ENCODE measurements at regions not wholly inside any gene's neighbourhood (a gene's known extent, or its start where the extent isn't known, plus 50 kb on each side); places are given as distances from the start of the nearest gene placed in this dataset.

DNA sequence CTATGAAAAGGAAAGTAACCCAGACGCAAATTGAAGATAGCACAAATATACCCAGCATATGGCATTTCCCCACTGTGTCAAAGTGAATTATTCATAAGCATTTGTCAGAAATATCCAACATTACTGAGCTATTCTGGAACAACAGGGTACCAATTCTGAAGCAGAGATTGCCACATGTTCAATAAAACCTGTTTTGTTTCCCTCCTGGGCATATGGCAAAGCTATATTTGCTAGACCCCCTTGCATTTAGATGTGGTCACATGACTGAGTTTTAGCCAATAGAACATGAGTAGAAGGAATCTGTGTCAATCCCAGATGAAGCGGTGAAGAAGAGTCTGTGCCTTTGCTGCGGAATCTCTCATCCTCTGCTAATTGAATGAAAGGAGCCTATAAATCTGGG lies 296.4 kb upstream of the DLGAP1 start:
- ChIA-PET POLR2A (no interaction called here), CTCF (no interaction called here)
- no peak overlapping the region for H3K4me3 Mint-ChIP-seq
- intact Hi-C loops (cut with micrococcal nuclease): no loop called here
- H3K4me1 Mint-ChIP-seq (ENCODE audit: low read depth): no peaks in the 10 kb centered on the region
- DNase-seq: no peak
- H3K36me3 Mint-ChIP-seq (ENCODE audit: low read depth): no peaks in the 10 kb centered on the region
- TF ChIP-seq, protein P1, sequence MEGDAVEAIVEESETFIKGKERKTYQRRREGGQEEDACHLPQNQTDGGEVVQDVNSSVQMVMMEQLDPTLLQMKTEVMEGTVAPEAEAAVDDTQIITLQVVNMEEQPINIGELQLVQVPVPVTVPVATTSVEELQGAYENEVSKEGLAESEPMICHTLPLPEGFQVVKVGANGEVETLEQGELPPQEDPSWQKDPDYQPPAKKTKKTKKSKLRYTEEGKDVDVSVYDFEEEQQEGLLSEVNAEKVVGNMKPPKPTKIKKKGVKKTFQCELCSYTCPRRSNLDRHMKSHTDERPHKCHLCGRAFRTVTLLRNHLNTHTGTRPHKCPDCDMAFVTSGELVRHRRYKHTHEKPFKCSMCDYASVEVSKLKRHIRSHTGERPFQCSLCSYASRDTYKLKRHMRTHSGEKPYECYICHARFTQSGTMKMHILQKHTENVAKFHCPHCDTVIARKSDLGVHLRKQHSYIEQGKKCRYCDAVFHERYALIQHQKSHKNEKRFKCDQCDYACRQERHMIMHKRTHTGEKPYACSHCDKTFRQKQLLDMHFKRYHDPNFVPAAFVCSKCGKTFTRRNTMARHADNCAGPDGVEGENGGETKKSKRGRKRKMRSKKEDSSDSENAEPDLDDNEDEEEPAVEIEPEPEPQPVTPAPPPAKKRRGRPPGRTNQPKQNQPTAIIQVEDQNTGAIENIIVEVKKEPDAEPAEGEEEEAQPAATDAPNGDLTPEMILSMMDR (IDR thresholded peaks at IDR 0.05): no peak
- ATAC-seq: no peak
- no peaks in the 10 kb centered on the region for H3K27me3 Mint-ChIP-seq
- peaks cover 7% of the 10 kb centered on the region for H3K9me3 Mint-ChIP-seq
- no peak overlapping the region for H3K27ac Mint-ChIP-seq

DNA sequence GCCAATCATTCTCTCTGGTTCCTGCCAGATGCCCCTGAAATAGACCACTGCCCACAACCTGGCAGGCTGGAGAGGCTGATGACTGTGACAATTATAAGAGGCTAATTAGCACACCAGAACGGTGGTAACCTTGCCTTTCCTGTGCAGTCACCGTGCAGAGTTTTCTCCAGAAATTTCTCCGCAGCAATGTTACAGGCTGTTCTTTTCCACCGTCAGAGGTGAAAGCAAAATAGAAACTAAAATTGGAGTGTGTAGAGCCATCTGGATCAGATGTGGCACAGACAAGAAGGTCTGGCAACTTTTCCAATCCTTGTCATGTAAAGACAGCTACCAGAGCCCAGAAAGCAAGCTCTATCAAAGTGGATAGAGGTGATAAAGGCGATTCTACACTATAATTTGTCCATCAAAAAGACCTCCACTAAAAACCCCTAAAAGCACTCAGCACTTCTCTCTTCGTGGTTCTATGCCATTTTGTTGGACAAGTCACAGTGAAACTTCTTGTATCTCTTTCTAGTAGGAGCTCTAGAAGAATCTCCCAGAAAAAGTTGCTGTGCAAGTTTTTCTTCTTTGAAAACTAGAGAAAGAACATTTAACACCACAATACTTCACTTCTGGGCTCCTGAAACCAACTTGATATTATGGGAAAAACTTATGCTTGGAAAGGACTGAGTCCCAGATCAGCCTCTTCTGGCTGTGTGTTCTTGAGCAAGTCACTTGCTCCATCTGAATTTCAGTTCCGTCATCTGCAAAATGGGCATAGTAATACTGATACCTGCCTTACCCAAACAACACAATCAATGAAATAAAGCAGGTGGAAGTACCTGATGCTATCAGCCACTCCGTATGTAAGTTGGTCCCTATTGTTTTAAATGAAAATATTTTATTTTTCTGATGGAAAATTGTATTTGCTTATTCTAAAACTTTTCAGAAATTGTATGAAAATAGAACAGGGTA lies 295.6 kb upstream of the DLGAP1 start:
- ChIA-PET POLR2A (no interaction called here), CTCF (interaction anchor here (0.8 kb wide), 1 partner anchor 273 kb away, joined by 3 read pairs; no protein-coding TSS in a partner anchor)
- Mint-ChIP-seq H3K27me3 (no peaks in the 10 kb centered on the region), H3K27ac (no peak overlapping the region), H3K9me3 (peaks cover 8% of the 10 kb centered on the region), H3K36me3 (ENCODE audit: low read depth) (no peaks in the 10 kb centered on the region), H3K4me3 (no peak overlapping the region), H3K4me1 (ENCODE audit: low read depth) (no peaks in the 10 kb centered on the region)
- intact Hi-C loops (cut with micrococcal nuclease): no loop called here
- ATAC-seq (no peak), DNase-seq (no peak)
- TF ChIP-seq, protein P1 (IDR thresholded peaks at IDR 0.05): no peak

DNA sequence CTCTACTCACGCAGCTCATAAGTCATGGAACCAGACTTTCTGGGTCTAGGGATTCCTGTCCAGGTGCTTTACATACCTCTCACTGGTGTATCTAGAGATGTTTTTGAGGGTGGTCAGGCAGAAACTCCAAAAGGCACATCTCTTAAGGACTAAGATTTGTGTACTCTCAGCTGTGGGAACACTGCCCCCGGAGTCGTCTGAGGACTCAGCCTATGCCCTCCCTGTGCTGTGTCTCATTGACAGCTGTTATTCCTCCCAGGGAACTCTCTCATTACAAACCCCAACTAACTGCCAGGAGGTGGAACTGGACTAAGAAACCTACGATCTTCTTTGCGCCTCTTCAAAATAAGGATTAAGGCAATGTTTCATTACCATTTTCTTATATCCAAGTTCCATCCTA lies 293.9 kb upstream of the DLGAP1 start:
- TF ChIP-seq, protein P1 (IDR thresholded peaks at IDR 0.05): no peak
- Mint-ChIP-seq H3K27ac (no peak overlapping the region), H3K4me1 (ENCODE audit: low read depth) (no peaks in the 10 kb centered on the region), H3K9me3 (peaks cover 4% of the 10 kb centered on the region), H3K36me3 (ENCODE audit: low read depth) (no peaks in the 10 kb centered on the region), H3K4me3 (no peak overlapping the region), H3K27me3 (no peaks in the 10 kb centered on the region)
- POLR2A ChIA-PET: no interaction called here
- CTCF ChIA-PET: no interaction called here
- ATAC-seq: no peak
- intact Hi-C loops (cut with micrococcal nuclease): no loop called here
- DNase-seq: no peak

DNA sequence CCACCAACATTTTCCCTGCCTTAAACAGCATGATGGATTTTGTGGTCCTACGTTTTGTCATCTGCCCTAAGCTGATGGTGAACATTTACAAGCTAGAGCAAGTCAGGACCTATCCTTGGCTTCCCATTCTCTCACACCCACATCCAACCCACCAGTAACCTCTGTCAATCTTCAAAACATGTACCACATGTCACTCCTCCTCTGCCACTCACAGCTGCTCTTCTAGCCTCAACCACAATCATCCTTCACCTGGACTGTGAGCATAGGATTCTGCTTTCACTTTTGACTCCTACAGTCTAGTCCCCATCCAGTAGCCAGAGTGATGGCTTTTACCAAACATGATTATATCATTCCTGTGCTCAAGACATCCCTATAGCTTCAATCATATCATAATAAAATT lies 279.8 kb upstream of the DLGAP1 start:
- H3K4me1 Mint-ChIP-seq (ENCODE audit: low read depth): no peaks in the 10 kb centered on the region
- H3K4me3 Mint-ChIP-seq: no peak overlapping the region
- intact Hi-C loops (cut with micrococcal nuclease): no loop called here
- TF ChIP-seq, protein P1 (IDR thresholded peaks at IDR 0.05): no peak
- ATAC-seq (no peak), DNase-seq (no peak)
- ChIA-PET POLR2A (no interaction called here), CTCF (no interaction called here)
- H3K9me3 Mint-ChIP-seq: peaks cover 10% of the 10 kb centered on the region
- H3K36me3 Mint-ChIP-seq (ENCODE audit: low read depth): no peaks in the 10 kb centered on the region
- no peaks in the 10 kb centered on the region for H3K27me3 Mint-ChIP-seq
- no peak overlapping the region for H3K27ac Mint-ChIP-seq

DNA sequence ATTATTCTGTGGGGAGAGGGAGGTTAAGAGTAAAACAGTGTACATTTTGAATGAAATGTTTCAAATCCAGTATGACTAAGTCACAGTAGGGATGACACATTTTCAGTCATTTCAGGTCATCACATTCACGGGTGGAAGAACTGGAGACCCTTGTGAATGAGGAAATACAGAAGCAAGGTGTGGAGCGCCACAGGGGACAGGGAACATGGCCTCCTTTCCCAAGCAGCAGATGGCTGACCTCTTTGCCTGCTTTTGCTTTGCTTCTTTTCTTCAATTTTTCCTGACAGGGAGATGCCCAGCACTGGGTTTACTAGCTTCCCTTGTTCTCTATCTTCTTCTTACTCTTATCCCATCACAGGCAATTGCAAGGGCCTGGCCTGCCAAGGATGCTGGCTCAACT lies 278.9 kb upstream of the DLGAP1 start:
- intact Hi-C loops (cut with micrococcal nuclease): no loop called here
- ChIA-PET CTCF (interaction anchor here (0.7 kb wide), 1 partner anchor 12 kb away, joined by 3 read pairs; no protein-coding TSS in a partner anchor), POLR2A (no interaction called here)
- ATAC-seq (no peak), DNase-seq (no peak)
- TF ChIP-seq, protein P1 (IDR thresholded peaks at IDR 0.05): no peak
- Mint-ChIP-seq H3K36me3 (ENCODE audit: low read depth) (no peaks in the 10 kb centered on the region), H3K4me1 (ENCODE audit: low read depth) (no peaks in the 10 kb centered on the region), H3K27me3 (no peaks in the 10 kb centered on the region), H3K9me3 (peaks cover 10% of the 10 kb centered on the region), H3K4me3 (no peak overlapping the region), H3K27ac (no peak overlapping the region)

All from activated CD8-positive, alpha-beta T cell treated with anti-CD3 and anti-CD28 coated beads for 36 hours (primary cell).